ENCODE measurements at regions not wholly inside any gene's neighbourhood (a gene's known extent, or its start where the extent isn't known, plus 50 kb on each side); places are given as distances from the start of the nearest gene placed in this dataset.

- no peak for DNase-seq
Measured at GRCh38 chr22:34454598-34454997, 534.3 kb upstream of the LARGE1 start.

- DNase-seq, result no peak
Measured at GRCh38 chr22:34462795-34463194, 542.5 kb upstream of the LARGE1 start.

- no peak for DNase-seq
Measured at GRCh38 chr22:34475886-34476285, 555.6 kb upstream of the LARGE1 start.

- DNase-seq, result no peak
Measured at GRCh38 chr22:34476762-34477161, 556.5 kb upstream of the LARGE1 start.

GRCh38 chr22:34481090-34481489 is 560.8 kb upstream of the LARGE1 start:
- no peak for DNase-seq

GRCh38 chr22:34486381-34486780 is 566.1 kb upstream of the LARGE1 start:
- no peak for DNase-seq

GRCh38 chr22:34489861-34490260 is 569.6 kb upstream of the LARGE1 start:
- no peak for DNase-seq

GRCh38 chr22:34490886-34491285 is 570.6 kb upstream of the LARGE1 start:
- DNase-seq, result peak; percentile 71

- no peak for DNase-seq
Measured at GRCh38 chr22:34493486-34493885, 572.5 kb upstream of the ISX start.

GRCh38 chr22:34501366-34501965 is 564.5 kb upstream of the ISX start:
- no peak for DNase-seq

- peak; percentile 7 for DNase-seq
Measured at GRCh38 chr22:34502821-34503220, 563.1 kb upstream of the ISX start.

GRCh38 chr22:34508797-34509196 is 557.2 kb upstream of the ISX start:
- no peak for DNase-seq

- DNase-seq, result no peak
Measured at GRCh38 chr22:34526681-34527080, 539.3 kb upstream of the ISX start.

GRCh38 chr22:34534101-34534500 is 531.9 kb upstream of the ISX start:
- no peak for DNase-seq

- DNase-seq, result no peak
Measured at GRCh38 chr22:34567367-34567766, 498.6 kb upstream of the ISX start.

- DNase-seq, result no peak
Measured at GRCh38 chr22:34570408-34570807, 495.6 kb upstream of the ISX start.

- no peak for DNase-seq
Measured at GRCh38 chr22:34579519-34579918, 486.4 kb upstream of the ISX start.

- DNase-seq, result no peak
Measured at GRCh38 chr22:34587357-34588356, 478.3 kb upstream of the ISX start.

- DNase-seq, result no peak
Measured at GRCh38 chr22:34588871-34589545, 476.9 kb upstream of the ISX start.

GRCh38 chr22:34592123-34592740 is 473.7 kb upstream of the ISX start:
- peak; percentile 23 for DNase-seq

GRCh38 chr22:34599567-34599966 is 466.4 kb upstream of the ISX start:
- no peak for DNase-seq

GRCh38 chr22:34604312-34604711 is 461.6 kb upstream of the ISX start:
- no peak for DNase-seq

GRCh38 chr22:34608106-34608505 is 457.9 kb upstream of the ISX start:
- DNase-seq, result no peak
